H9 (cell line): ENCODE measurements at regions not wholly inside any gene's neighbourhood (a gene's known extent, or its start where the extent isn't known, plus 50 kb on each side); places are given as distances from the start of the nearest gene placed in this dataset.

Experiments used
- DNase-seq: peaks from one replicate; pipeline ENCODE4 v3.0.0-alpha.2; 2017
- H2AFZ ChIP-seq: one replicate; pipeline ENCODE4 v1.6.1; 2013; ENCODE audit warnings: mild to moderate bottlenecking, low read length, control low read depth, moderate library complexity
- H2AK5ac ChIP-seq: 2 replicates; pipeline ENCODE4 v1.6.1; 2013; ENCODE audit warnings: low read length, control low read depth, mixed read lengths; ENCODE audit not compliant: insufficient read length
- H2BK120ac ChIP-seq: one replicate; pipeline ENCODE4 v1.6.1; 2013; ENCODE audit warnings: low read depth, mild to moderate bottlenecking, low read length, control low read depth, inconsistent platforms; ENCODE audit not compliant: poor library complexity, severe bottlenecking
- H2BK12ac ChIP-seq: 2 replicates; pipeline ENCODE4 v1.6.1; 2013; ENCODE audit warnings: low read length, control low read depth, mixed read lengths, low read depth; ENCODE audit not compliant: insufficient read length
- H2BK15ac ChIP-seq: 2 replicates; pipeline ENCODE4 v1.6.1; 2013; ENCODE audit warnings: low read depth, low read length, control low read depth
- H2BK20ac ChIP-seq: one replicate; pipeline ENCODE4 v1.6.1; 2013; ENCODE audit warnings: low read depth, mild to moderate bottlenecking, low read length, control low read depth, inconsistent platforms; ENCODE audit not compliant: poor library complexity, severe bottlenecking
- H2BK5ac ChIP-seq: 2 replicates; pipeline ENCODE4 v1.6.1; 2013; ENCODE audit warnings: low read length, control low read depth, mixed read lengths; ENCODE audit not compliant: insufficient read length
- H3K14ac ChIP-seq: 2 replicates; pipeline ENCODE4 v1.6.1; 2013; ENCODE audit warnings: low read length, control low read depth; ENCODE audit not compliant: insufficient read depth
- H3K18ac ChIP-seq: 2 replicates; pipeline ENCODE4 v1.6.1; 2013; ENCODE audit warnings: low read depth, mild to moderate bottlenecking, mixed read lengths, low read length, control low read depth; ENCODE audit not compliant: insufficient read length
- H3K23ac ChIP-seq: 2 replicates; pipeline ENCODE4 v1.6.1; 2013; ENCODE audit warnings: low read length, control low read depth, mixed read lengths, low read depth; ENCODE audit not compliant: insufficient read length
- H3K23me2 ChIP-seq: 2 replicates; pipeline ENCODE4 v1.6.1; 2013; ENCODE audit warnings: low read depth, mild to moderate bottlenecking, mixed read lengths, low read length, control low read depth; ENCODE audit not compliant: insufficient read length, poor library complexity, severe bottlenecking
- H3K27ac ChIP-seq: 2 replicates; pipeline ENCODE4 v1.5.1; 2013; ENCODE audit warnings: low read length, control low read depth, mixed read lengths, low read depth; ENCODE audit not compliant: insufficient read length
- H3K27me3 ChIP-seq: 2 replicates; pipeline ENCODE4 v1.6.1; 2013; ENCODE audit warnings: low read length, control low read depth, inconsistent platforms; ENCODE audit not compliant: insufficient read depth
- H3K4ac ChIP-seq: 2 replicates; pipeline ENCODE4 v1.6.1; 2013; ENCODE audit warnings: low read depth, mild to moderate bottlenecking, control low read depth, inconsistent platforms, low read length, moderate library complexity
- H3K4me1 ChIP-seq: 2 replicates; pipeline ENCODE4 v1.6.1; 2013; ENCODE audit warnings: low read length, control low read depth, inconsistent platforms; ENCODE audit not compliant: insufficient read depth
- H3K4me2 ChIP-seq: 2 replicates; pipeline ENCODE4 v1.6.1; 2013; ENCODE audit warnings: low read length, control low read depth, mixed read lengths; ENCODE audit not compliant: insufficient read length, insufficient read depth
- H3K56ac ChIP-seq: 2 replicates; pipeline ENCODE4 v1.6.1; 2013; ENCODE audit warnings: low read depth, mild to moderate bottlenecking, mixed read lengths, low read length, control low read depth; ENCODE audit not compliant: insufficient read length
- H3K79me1 ChIP-seq: 2 replicates; pipeline ENCODE4 v1.6.1; 2013; ENCODE audit warnings: low read depth, mild to moderate bottlenecking, moderate library complexity, low read length, control low read depth, inconsistent platforms; ENCODE audit not compliant: insufficient read depth, poor library complexity, severe bottlenecking
- H3K79me2 ChIP-seq: 2 replicates; pipeline ENCODE4 v1.6.1; 2013; ENCODE audit warnings: low read length, control low read depth, inconsistent platforms; ENCODE audit not compliant: insufficient read depth
- H3K9ac ChIP-seq: 2 replicates; pipeline ENCODE4 v1.6.1; 2013; ENCODE audit warnings: low read length, control low read depth, mixed read lengths; ENCODE audit not compliant: insufficient read length; ENCODE audit errors: extremely low read depth
- H3K9me3 ChIP-seq: one replicate; pipeline ENCODE4 v1.6.1; 2013; ENCODE audit warnings: low read depth, low read length, inconsistent platforms; ENCODE audit not compliant: control insufficient read depth
- H3T11ph ChIP-seq: one replicate; pipeline ENCODE4 v1.6.1; 2013; ENCODE audit warnings: mild to moderate bottlenecking, low read length, control low read depth, inconsistent platforms
- H4K20me1 ChIP-seq: one replicate; pipeline ENCODE4 v1.6.1; 2013; ENCODE audit not compliant: control insufficient read depth, insufficient read length, insufficient read depth
- H4K5ac ChIP-seq: 2 replicates; pipeline ENCODE4 v1.6.1; 2013; ENCODE audit warnings: low read depth, mild to moderate bottlenecking, mixed read lengths, low read length, control low read depth; ENCODE audit not compliant: insufficient read length
- H4K8ac ChIP-seq: replicated peaks from 2 replicates; pipeline ENCODE4 v1.6.1; 2013; ENCODE audit warnings: low read length, control low read depth, mixed read lengths, low read depth; ENCODE audit not compliant: insufficient read length
- H4K91ac ChIP-seq: 2 replicates; pipeline ENCODE4 v1.6.1; 2013; ENCODE audit warnings: low read depth, mild to moderate bottlenecking, moderate library complexity, mixed read lengths, low read length, control low read depth; ENCODE audit not compliant: insufficient read length
- H3K27ac Mint-ChIP-seq, 3 experiments: 2 replicates in 2 of 3; 3 replicates in 1 of 3; pipeline ENCODE4 v1.8.0; 2020 to 2021; ENCODE audit warnings: mixed read lengths in 3 of 3, mild to moderate bottlenecking in 1 of 3, moderate library complexity in 1 of 3
- H3K27me3 Mint-ChIP-seq: 2 replicates; pipeline ENCODE4 v1.8.0; 2021; ENCODE audit warnings: low read depth, mild to moderate bottlenecking, moderate library complexity, mixed read lengths
- H3K36me3 Mint-ChIP-seq, 3 experiments: 2 replicates in 2 of 3; 3 replicates in 1 of 3; pipeline ENCODE4 v1.8.0; 2020 to 2021; ENCODE audit warnings: low read depth in 3 of 3, mixed read lengths in 3 of 3; ENCODE audit not compliant: insufficient read depth in 1 of 3
- H3K4me1 Mint-ChIP-seq, 2 experiments: 2 replicates each; pipeline ENCODE4 v1.8.0; 2020; ENCODE audit warnings: mixed read lengths in 2 of 2
- H3K4me3 Mint-ChIP-seq, 2 experiments: 2 replicates in 1 of 2; 3 replicates in 1 of 2; pipeline ENCODE4 v1.8.0; 2020 to 2021; ENCODE audit warnings: mild to moderate bottlenecking in 2 of 2, mixed read lengths in 2 of 2, moderate library complexity in 1 of 2
- H3K9me3 Mint-ChIP-seq, 2 experiments: 2 replicates in 1 of 2; 3 replicates in 1 of 2; pipeline ENCODE4 v1.8.0; 2020; ENCODE audit warnings: mild to moderate bottlenecking in 2 of 2, mixed read lengths in 2 of 2, moderate library complexity in 1 of 2
- WGBS: extraction: QIAGEN DNeasy Blood & Tissue Kit; methylation state at CpG from one replicate; pipeline ENCODE4 v1.1.7; 2013; ENCODE audit warnings: missing lambda C conversion rate, low lambda C conversion rate, mixed read lengths; ENCODE audit not compliant: insufficient read length; ENCODE audit errors: extremely low coverage; 5-methylcytosine and 5-hydroxymethylcytosine counted together
- TF ChIP-seq, protein P1 (sequence below): fragments of 200-600 bp; sonication (generic); conservative IDR thresholded peaks from 3 replicates; pipeline ENCODE4 v1.8.0; 2021; ENCODE audit warnings: antibody characterized with exemption, mild to moderate bottlenecking

DNA sequence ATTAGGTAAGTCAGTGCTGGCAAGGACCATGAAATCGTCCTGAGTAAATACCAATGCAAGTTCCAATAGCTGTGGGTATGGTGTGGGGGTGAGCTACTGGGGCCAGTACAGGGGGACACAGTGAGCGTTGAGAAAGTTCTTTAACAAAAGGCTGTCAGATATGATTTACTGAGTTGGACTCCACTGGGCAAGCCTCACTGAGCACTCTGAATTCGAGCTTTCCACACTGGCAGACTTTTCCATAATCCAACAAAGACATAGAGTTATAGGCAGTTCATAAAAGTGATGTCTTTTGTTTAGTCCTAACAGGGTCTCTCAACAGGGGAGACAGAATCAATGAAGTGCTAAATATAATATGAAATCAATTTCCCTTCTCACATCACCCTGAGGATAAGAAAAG, 489.0 kb downstream of the KCNJ2 start:
- Mint-ChIP-seq H3K36me3 (no peaks in the 10 kb centered on the region), H3K9me3 (no peaks in the 10 kb centered on the region), H3K4me1 (no peaks in the 10 kb centered on the region), H3K27me3 (no peaks in the 10 kb centered on the region), H3K4me3 (no peak overlapping the region), H3K27ac (no peak overlapping the region)
- Histone ChIP-seq H4K91ac (no peak overlapping the region), H2BK120ac (no peak overlapping the region), H2BK20ac (no peak overlapping the region), H2BK12ac (no peak overlapping the region), H4K5ac (no peak overlapping the region), H2BK5ac (no peak overlapping the region), H3K23ac (no peak overlapping the region), H4K20me1 (no peaks in the 10 kb centered on the region), H2BK15ac (no peak overlapping the region), H3K56ac (no peak overlapping the region), H2AFZ (no peak overlapping the region), H2AK5ac (no peak overlapping the region), H3K79me1 (no peaks in the 10 kb centered on the region), H3K4me1 (no peaks in the 10 kb centered on the region), H3K23me2 (no peaks in the 10 kb centered on the region), H3K79me2 (no peaks in the 10 kb centered on the region), H3K27me3 (no peaks in the 10 kb centered on the region), H4K8ac (no peak overlapping the region), H3K14ac (no peak overlapping the region), H3K4me2 (no peak overlapping the region), H3K4ac (no peak overlapping the region), H3K27ac (no peak overlapping the region), H3T11ph (no peak overlapping the region), H3K9me3 (no peaks in the 10 kb centered on the region), H3K18ac (no peak overlapping the region), H3K9ac (no peak overlapping the region)
- no CpG with 5 or more reads among the region's 3 CpGs for WGBS
- TF ChIP-seq, protein P1, sequence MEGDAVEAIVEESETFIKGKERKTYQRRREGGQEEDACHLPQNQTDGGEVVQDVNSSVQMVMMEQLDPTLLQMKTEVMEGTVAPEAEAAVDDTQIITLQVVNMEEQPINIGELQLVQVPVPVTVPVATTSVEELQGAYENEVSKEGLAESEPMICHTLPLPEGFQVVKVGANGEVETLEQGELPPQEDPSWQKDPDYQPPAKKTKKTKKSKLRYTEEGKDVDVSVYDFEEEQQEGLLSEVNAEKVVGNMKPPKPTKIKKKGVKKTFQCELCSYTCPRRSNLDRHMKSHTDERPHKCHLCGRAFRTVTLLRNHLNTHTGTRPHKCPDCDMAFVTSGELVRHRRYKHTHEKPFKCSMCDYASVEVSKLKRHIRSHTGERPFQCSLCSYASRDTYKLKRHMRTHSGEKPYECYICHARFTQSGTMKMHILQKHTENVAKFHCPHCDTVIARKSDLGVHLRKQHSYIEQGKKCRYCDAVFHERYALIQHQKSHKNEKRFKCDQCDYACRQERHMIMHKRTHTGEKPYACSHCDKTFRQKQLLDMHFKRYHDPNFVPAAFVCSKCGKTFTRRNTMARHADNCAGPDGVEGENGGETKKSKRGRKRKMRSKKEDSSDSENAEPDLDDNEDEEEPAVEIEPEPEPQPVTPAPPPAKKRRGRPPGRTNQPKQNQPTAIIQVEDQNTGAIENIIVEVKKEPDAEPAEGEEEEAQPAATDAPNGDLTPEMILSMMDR, result no peak
- DNase-seq, result no peak
